B cell (primary cell): ENCODE measurements at regions not wholly inside any gene's neighbourhood (a gene's known extent, or its start where the extent isn't known, plus 50 kb on each side); places are given as distances from the start of the nearest gene placed in this dataset.

Experiments
- ATAC-seq: fragments of 200-7000 bp; cut with Tn5 transposase; one replicate; pipeline ENCODE4 v1.10.0; 2021; ENCODE audit warnings: low read depth, mild to moderate bottlenecking, moderate number of reproducible peaks, moderate library complexity
- CTCF ChIA-PET: fragments of 350-600 bp; sonication (Branson Sonifier 250); formaldehyde crosslinking; loops from one replicate; lab custom pipeline; 2021; ENCODE audit warnings: antibody characterized with exemption, inconsistent platforms; lab: Charles Lee
- POLR2A ChIA-PET: fragments of 350-600 bp; sonication (Branson Sonifier 250); formaldehyde crosslinking; loops from one replicate; lab custom pipeline; 2021; ENCODE audit warnings: antibody characterized with exemption; lab: Charles Lee
- DNase-seq: peaks from one replicate; pipeline ENCODE4 v3.0.0; 2013
- H2AFZ ChIP-seq: 2 replicates; pipeline ENCODE4 v1.6.1; 2012; ENCODE audit warnings: mild to moderate bottlenecking, low read depth, low read length; ENCODE audit not compliant: insufficient read depth, poor library complexity, severe bottlenecking
- H3K27ac ChIP-seq, 2 donors: 1 replicate in 1 of 2; 2 replicates in 1 of 2; pipeline ENCODE4 v1.5.1; 2012 to 2013; ENCODE audit warnings: low read length in 2 of 2, mild to moderate bottlenecking in 2 of 2, moderate library complexity in 1 of 2
- H3K27me3 ChIP-seq, 4 experiments: fragments of 200-600 bp in 1 of 4; sonication (generic) in 1 of 4; replicated peaks in 1 of 4; 1 replicate in 2 of 4; 2 replicates in 2 of 4; pipeline versions ENCODE4 v1.6.1 to v1.7.0; 2013 to 2016; ENCODE audit warnings: low read length in 3 of 4, mild to moderate bottlenecking in 2 of 4, mixed read lengths in 1 of 4, moderate library complexity in 1 of 4; ENCODE audit not compliant: insufficient read depth in 4 of 4, control insufficient read depth in 3 of 4; ENCODE audit errors: control extremely low read depth in 1 of 4
- H3K36me3 ChIP-seq, 2 experiments: replicated peaks in 1 of 2; 1 replicate in 1 of 2; 2 replicates in 1 of 2; pipeline versions ENCODE4 v1.6.1 to v1.7.1; 2013; ENCODE audit warnings: low read length in 1 of 2; ENCODE audit not compliant: insufficient read depth in 2 of 2, control insufficient read depth in 1 of 2; ENCODE audit errors: control extremely low read depth in 1 of 2, extremely low read depth in 1 of 2
- H3K4me1 ChIP-seq, 2 donors: fragments of 200-600 bp in 1 of 2; sonication (generic) in 1 of 2; 1 replicate in 1 of 2; 2 replicates in 1 of 2; pipeline versions ENCODE4 v1.5.1 to v1.6.1; 2013 to 2017; ENCODE audit warnings: low read length in 2 of 2; ENCODE audit not compliant: control insufficient read depth in 2 of 2, insufficient read depth in 2 of 2
- H3K4me2 ChIP-seq: replicated peaks from 2 replicates; pipeline ENCODE3; 2012; ENCODE audit warnings: mild to moderate bottlenecking, low read depth, low read length; ENCODE audit not compliant: poor library complexity, severe bottlenecking
- H3K4me3 ChIP-seq, 5 experiments: fragments of 200-600 bp in 1 of 5; sonication (generic) in 1 of 5; 1 replicate in 3 of 5; 2 replicates in 2 of 5; pipeline versions ENCODE4 v1.5.1 to v1.7.0; 2011 to 2016; ENCODE audit warnings: low read length in 4 of 5, mild to moderate bottlenecking in 4 of 5, low read depth in 2 of 5, control low read depth in 1 of 5, moderate library complexity in 1 of 5; ENCODE audit not compliant: insufficient read depth in 1 of 5; ENCODE audit errors: control extremely low read depth in 1 of 5, extremely low read depth in 1 of 5
- H3K79me2 ChIP-seq: fragments of 200-600 bp; sonication (generic); one replicate; pipeline ENCODE4 v1.6.0; 2016; ENCODE audit warnings: low read length; ENCODE audit not compliant: control insufficient read depth, insufficient read depth
- H3K9ac ChIP-seq: fragments of 200-600 bp; sonication (generic); 2 replicates; pipeline ENCODE4 v1.6.1; 2017; ENCODE audit warnings: mild to moderate bottlenecking, low read length, moderate library complexity
- H3K9me3 ChIP-seq, 3 donors: one replicate each; pipeline versions ENCODE4 v1.6.1 to v1.7.1; 2013; ENCODE audit warnings: low read length in 2 of 3; ENCODE audit not compliant: control insufficient read depth in 2 of 3, insufficient read depth in 1 of 3; ENCODE audit errors: control extremely low read depth in 1 of 3
- H4K20me1 ChIP-seq: 2 replicates; pipeline ENCODE4 v1.6.0; 2012; ENCODE audit warnings: mild to moderate bottlenecking, low read length; ENCODE audit not compliant: insufficient read depth, control insufficient read depth, poor library complexity, severe bottlenecking
- H3K27ac Mint-ChIP-seq: one replicate; pipeline ENCODE4 v1.8.0; 2021; ENCODE audit warnings: mixed read lengths
- H3K27me3 Mint-ChIP-seq: one replicate; pipeline ENCODE4 v1.8.0; 2021; ENCODE audit warnings: mixed read lengths
- H3K4me1 Mint-ChIP-seq: one replicate; pipeline ENCODE4 v1.8.0; 2021; ENCODE audit warnings: mixed read lengths
- H3K4me3 Mint-ChIP-seq: one replicate; pipeline ENCODE4 v1.8.0; 2021; ENCODE audit warnings: mixed read lengths
- H3K9me3 Mint-ChIP-seq: one replicate; pipeline ENCODE4 v1.8.0; 2022; ENCODE audit warnings: mixed read lengths; ENCODE audit not compliant: insufficient read depth
- CTCF ChIP-seq: fragments of 200-600 bp; IDR thresholded peaks from one replicate; pipeline ENCODE4 v1.8.0; 2022; ENCODE audit warnings: antibody characterized with exemption, mild to moderate bottlenecking
- EZH2 ChIP-seq: IDR thresholded peaks from 2 replicates; pipeline ENCODE4 v1.6.1; 2012; ENCODE audit warnings: borderline replicate concordance, low read depth, mild to moderate bottlenecking, moderate library complexity, low read length; ENCODE audit not compliant: insufficient read depth, poor library complexity, severe bottlenecking
- WGBS: methylation state at CpG from one replicate; pipeline ENCODE4 v1.1.5; 2013; ENCODE audit warnings: missing lambda C conversion rate; ENCODE audit not compliant: insufficient coverage; 5-methylcytosine and 5-hydroxymethylcytosine counted together
- intact Hi-C: fragments of 100-400 bp; cut with micrococcal nuclease; formaldehyde crosslinking; loops from one replicate; pipeline ENCODE4 v1.10.0; 2022

DNA sequence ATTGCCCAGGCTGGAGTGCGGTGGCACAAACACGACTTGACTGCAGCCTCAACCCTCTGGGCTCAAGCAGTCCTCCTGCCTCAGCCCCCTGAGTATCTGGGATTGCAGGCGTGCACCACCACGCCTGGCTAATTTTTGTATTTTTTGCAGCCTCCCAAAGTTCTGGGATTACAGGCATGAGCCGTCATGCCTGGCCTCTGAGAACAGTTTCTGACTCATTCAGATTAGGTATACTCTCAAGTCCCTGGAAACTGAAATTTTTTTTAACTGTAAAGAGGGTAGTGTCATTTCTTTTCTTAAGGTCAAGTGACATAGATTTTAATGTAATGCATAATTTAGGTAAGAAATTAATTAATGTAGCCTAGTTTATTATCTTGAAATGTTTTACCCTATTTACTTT is 104.7 kb downstream of the SEPTIN7 start:
- ChIA-PET CTCF (interaction anchor here (0.6 to 2.3 kb wide), 9 partner anchors 11 to 281 kb away, joined by 3 to 19 read pairs (median 6); no protein-coding TSS in a partner anchor), POLR2A (no interaction called here)
- intact Hi-C loops, result loop anchor here (5.0 kb wide), 1 partner anchor 283 kb away; no protein-coding TSS in a partner anchor
- Histone ChIP-seq H3K4me2 (no peak overlapping the region), H3K4me3 (no peak overlapping the region), H3K4me1 (peaks cover 0 to 2% of the 10 kb centered on the region in 2 donors), H3K27me3 (no peaks in the 10 kb centered on the region), H2AFZ (no peak overlapping the region), H4K20me1 (no peaks in the 10 kb centered on the region), H3K36me3 (peaks cover 5 to 39% of the 10 kb centered on the region in 2 experiments), H3K27ac (peak overlapping the region in 1 of 2 donors; percentile 55), H3K79me2 (no peaks in the 10 kb centered on the region), H3K9me3 (no peaks in the 10 kb centered on the region), H3K9ac (no peak overlapping the region)
- 86% methylated on average over 3 of the region's 5 CpGs for WGBS
- TF ChIP-seq CTCF (no peak), EZH2 (no peak)
- H3K4me1 Mint-ChIP-seq, result peaks cover 5% of the 10 kb centered on the region
- DNase-seq (no peak), ATAC-seq (no peak)
- H3K27ac Mint-ChIP-seq, result peak overlapping the region; percentile 37
- no peaks in the 10 kb centered on the region for H3K27me3 Mint-ChIP-seq
- H3K4me3 Mint-ChIP-seq, result no peak overlapping the region
- no peaks in the 10 kb centered on the region for H3K9me3 Mint-ChIP-seq

GRCh38 chr7:35906191-35906908 is 105.5 kb downstream of the SEPTIN7 start:
- H3K36me3 ChIP-seq, result peaks cover 0 to 31% of the 10 kb centered on the region in 2 experiments
- no peaks in the 10 kb centered on the region for H3K9me3 ChIP-seq
- no peaks in the 10 kb centered on the region for H3K27me3 ChIP-seq
- no peak overlapping the region for H3K4me3 ChIP-seq
- H3K79me2 ChIP-seq, result no peaks in the 10 kb centered on the region
- no peaks in the 10 kb centered on the region for H4K20me1 ChIP-seq
- no peak overlapping the region for H3K9ac ChIP-seq
- ATAC-seq, result peak; percentile 95
- no CpG with 5 or more reads among the region's 2 CpGs for WGBS
- peaks cover 0 to 2% of the 10 kb centered on the region in 2 donors for H3K4me1 ChIP-seq
- no peaks in the 10 kb centered on the region for H3K9me3 Mint-ChIP-seq
- no peaks in the 10 kb centered on the region for H3K27me3 Mint-ChIP-seq
- ChIA-PET CTCF (interaction anchor here (0.6 to 4.7 kb wide), 43 partner anchors 10 to 483 kb away, joined by 3 to 95 read pairs (median 4); partner anchors contain the start of gene SEPTIN7), POLR2A (no interaction called here)
- DNase-seq, result peak; percentile 85
- no peak overlapping the region for H3K4me3 Mint-ChIP-seq
- peak overlapping the region in 1 of 2 donors; percentile 55 for H3K27ac ChIP-seq
- no peak overlapping the region for H3K4me2 ChIP-seq
- peaks cover 5% of the 10 kb centered on the region for H3K4me1 Mint-ChIP-seq
- no peak overlapping the region for H2AFZ ChIP-seq
- TF ChIP-seq CTCF (peak; percentile 96), EZH2 (no peak)
- H3K27ac Mint-ChIP-seq, result peak overlapping the region; percentile 73
- intact Hi-C loops, result loop anchor here (1.0 to 5.0 kb wide), 4 partner anchors 197 to 481 kb away; no protein-coding TSS in a partner anchor
